ENCODE measurements at regions not wholly inside any gene's neighbourhood (a gene's known extent, or its start where the extent isn't known, plus 50 kb on each side); places are given as distances from the start of the nearest gene placed in this dataset.

DNA sequence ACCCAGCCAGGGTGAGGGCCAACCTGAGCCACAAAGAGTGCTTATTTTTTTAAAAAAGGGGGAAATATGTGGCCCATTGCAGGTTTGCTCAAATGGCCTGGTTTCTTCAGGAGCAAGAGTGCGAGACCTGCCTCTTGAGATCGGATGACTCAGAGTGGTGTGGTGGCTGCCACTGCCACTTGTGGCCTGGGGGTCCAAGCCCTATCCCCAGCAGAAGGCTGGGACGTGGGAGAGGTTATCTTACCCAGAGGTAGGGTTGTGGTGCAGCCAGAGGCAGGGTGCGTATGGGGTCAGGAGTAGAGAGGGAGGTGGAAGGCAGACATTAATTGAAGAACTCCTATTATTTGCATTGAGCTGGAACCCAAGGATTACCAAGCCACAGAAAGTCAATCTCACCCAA is 83.2 kb upstream of the SMAD3 start:
- TF ChIP-seq, protein P1, sequence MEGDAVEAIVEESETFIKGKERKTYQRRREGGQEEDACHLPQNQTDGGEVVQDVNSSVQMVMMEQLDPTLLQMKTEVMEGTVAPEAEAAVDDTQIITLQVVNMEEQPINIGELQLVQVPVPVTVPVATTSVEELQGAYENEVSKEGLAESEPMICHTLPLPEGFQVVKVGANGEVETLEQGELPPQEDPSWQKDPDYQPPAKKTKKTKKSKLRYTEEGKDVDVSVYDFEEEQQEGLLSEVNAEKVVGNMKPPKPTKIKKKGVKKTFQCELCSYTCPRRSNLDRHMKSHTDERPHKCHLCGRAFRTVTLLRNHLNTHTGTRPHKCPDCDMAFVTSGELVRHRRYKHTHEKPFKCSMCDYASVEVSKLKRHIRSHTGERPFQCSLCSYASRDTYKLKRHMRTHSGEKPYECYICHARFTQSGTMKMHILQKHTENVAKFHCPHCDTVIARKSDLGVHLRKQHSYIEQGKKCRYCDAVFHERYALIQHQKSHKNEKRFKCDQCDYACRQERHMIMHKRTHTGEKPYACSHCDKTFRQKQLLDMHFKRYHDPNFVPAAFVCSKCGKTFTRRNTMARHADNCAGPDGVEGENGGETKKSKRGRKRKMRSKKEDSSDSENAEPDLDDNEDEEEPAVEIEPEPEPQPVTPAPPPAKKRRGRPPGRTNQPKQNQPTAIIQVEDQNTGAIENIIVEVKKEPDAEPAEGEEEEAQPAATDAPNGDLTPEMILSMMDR (IDR thresholded peaks at IDR 0.05), result no peak
- TF ChIP-seq TEAD4 (CRISPR knock-in tag; IDR thresholded peaks at IDR 0.05) (no peak), JUN (CRISPR knock-in tag; IDR thresholded peaks at IDR 0.05) (no peak), CREM (CRISPR knock-in tag; IDR thresholded peaks at IDR 0.05) (no peak), TEAD1 (CRISPR knock-in tag; IDR thresholded peaks at IDR 0.05) (no peak), ESRRA (CRISPR knock-in tag; IDR thresholded peaks at IDR 0.05; ENCODE audit: borderline replicate concordance) (no peak), ZNF232 (CRISPR knock-in tag; IDR thresholded peaks at IDR 0.05) (no peak)
- TF ChIP-seq, protein P2, sequence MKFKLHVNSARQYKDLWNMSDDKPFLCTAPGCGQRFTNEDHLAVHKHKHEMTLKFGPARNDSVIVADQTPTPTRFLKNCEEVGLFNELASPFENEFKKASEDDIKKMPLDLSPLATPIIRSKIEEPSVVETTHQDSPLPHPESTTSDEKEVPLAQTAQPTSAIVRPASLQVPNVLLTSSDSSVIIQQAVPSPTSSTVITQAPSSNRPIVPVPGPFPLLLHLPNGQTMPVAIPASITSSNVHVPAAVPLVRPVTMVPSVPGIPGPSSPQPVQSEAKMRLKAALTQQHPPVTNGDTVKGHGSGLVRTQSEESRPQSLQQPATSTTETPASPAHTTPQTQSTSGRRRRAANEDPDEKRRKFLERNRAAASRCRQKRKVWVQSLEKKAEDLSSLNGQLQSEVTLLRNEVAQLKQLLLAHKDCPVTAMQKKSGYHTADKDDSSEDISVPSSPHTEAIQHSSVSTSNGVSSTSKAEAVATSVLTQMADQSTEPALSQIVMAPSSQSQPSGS (CRISPR knock-in tag; IDR thresholded peaks at IDR 0.05; ENCODE audit: borderline replicate concordance, low read depth), result no peak
